ENCODE measurements at regions not wholly inside any gene's neighbourhood (a gene's known extent, or its start where the extent isn't known, plus 50 kb on each side); places are given as distances from the start of the nearest gene placed in this dataset.

- TF ChIP-seq, protein P1, sequence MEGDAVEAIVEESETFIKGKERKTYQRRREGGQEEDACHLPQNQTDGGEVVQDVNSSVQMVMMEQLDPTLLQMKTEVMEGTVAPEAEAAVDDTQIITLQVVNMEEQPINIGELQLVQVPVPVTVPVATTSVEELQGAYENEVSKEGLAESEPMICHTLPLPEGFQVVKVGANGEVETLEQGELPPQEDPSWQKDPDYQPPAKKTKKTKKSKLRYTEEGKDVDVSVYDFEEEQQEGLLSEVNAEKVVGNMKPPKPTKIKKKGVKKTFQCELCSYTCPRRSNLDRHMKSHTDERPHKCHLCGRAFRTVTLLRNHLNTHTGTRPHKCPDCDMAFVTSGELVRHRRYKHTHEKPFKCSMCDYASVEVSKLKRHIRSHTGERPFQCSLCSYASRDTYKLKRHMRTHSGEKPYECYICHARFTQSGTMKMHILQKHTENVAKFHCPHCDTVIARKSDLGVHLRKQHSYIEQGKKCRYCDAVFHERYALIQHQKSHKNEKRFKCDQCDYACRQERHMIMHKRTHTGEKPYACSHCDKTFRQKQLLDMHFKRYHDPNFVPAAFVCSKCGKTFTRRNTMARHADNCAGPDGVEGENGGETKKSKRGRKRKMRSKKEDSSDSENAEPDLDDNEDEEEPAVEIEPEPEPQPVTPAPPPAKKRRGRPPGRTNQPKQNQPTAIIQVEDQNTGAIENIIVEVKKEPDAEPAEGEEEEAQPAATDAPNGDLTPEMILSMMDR (IDR thresholded peaks at IDR 0.05), result no peak
- no peak for TF ChIP-seq GABPB1 (CRISPR knock-in tag; IDR thresholded peaks at IDR 0.05)
- TF ChIP-seq ARID4B (CRISPR knock-in tag; IDR thresholded peaks at IDR 0.05; ENCODE audit: borderline replicate concordance), result no peak
These were observed 79.2 kb upstream of the KLF13 start for GRCh38 chr15:31247404-31247803.

All from WTC11 (cell line).